HG03354 (cell line): ENCODE measurements at regions not wholly inside any gene's neighbourhood (a gene's known extent, or its start where the extent isn't known, plus 50 kb on each side); places are given as distances from the start of the nearest gene placed in this dataset.

Source experiments
- ATAC-seq: cut with Tn5 transposase; IDR thresholded peaks from one replicate; pipeline ENCODE4 v1.9.1; 2021; ENCODE audit warnings: mild to moderate bottlenecking; ENCODE audit not compliant: unreplicated experiment, poor library complexity, severe bottlenecking

DNA sequence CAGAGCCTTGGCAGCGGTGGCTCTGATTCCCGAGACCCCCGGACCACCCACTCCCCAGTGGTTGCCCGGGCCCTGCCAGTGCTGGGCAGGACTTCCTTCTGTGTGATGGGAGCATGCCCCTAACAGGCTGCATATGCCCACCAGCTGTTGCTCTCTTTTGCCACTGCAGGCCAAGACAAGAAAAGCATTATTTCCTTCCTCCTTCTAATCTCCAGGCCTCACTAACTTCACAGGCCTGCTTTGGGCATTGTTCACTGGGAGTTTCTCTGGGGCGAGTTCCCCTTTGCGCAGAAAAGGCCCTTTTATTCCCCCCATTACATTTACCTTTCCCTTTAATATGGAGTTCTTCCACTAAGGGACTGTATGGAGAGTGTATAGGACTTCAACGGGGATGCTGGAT is 249.1 kb upstream of the SIX2 start:
- ATAC-seq = no peak

DNA sequence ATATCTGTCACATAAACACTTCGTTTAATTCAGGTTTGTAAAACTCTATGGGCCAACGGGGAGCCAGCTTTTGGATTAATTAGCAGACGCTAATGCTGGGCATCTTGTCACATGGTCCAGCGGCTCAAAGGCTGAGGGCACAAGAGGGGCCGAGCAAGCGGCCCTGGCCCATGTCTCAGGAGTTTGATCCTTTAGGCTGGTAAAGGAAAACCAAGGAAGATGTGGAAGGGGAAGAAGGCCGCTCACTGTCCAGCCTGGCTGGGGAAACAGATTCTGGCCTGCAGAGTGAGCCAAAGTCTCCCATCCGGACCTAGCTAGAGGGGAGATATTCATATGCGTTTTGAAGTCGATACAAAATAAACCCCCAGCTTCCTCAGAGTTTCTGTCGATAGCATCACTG is 248.6 kb upstream of the SIX2 start:
- ATAC-seq = no peak

DNA sequence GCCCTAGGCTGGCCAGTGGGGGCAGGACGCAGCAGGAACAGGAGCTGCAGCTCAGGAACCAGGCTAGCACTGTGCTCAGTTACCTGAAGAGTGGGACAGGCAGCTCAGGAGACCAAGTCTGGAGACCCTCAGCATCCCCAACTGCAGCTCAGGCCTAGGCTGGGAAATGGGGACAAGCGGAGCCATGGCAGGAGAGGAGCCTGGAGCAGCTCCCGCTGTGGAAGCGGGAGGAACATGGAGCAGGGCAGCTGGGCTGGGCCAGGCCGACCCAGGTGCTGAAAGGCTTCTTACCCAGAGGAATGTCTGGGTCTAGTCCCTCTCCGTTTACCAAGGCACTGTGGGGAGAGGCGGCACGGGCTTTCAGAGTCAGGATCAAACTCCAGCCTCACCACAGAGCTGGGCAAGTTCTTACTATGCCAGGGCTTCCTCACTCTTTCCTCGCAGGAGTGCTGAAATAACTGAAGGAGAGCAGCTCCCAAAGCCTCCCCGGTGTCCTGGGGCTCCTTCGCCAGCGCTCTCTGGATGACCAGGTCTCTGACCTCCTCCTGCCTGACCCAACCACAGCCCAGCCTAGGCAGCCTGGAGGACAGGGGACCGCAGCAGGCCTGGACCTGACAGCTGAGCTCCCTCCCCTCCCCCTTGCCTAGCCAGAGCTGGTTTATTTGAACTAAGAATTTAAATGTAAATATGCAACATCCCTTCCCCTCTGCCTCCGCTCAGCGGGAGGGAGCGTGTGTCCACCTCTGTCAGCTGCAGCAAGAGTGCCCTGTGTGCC is 247.8 kb upstream of the SIX2 start:
- ATAC-seq = no peak

DNA sequence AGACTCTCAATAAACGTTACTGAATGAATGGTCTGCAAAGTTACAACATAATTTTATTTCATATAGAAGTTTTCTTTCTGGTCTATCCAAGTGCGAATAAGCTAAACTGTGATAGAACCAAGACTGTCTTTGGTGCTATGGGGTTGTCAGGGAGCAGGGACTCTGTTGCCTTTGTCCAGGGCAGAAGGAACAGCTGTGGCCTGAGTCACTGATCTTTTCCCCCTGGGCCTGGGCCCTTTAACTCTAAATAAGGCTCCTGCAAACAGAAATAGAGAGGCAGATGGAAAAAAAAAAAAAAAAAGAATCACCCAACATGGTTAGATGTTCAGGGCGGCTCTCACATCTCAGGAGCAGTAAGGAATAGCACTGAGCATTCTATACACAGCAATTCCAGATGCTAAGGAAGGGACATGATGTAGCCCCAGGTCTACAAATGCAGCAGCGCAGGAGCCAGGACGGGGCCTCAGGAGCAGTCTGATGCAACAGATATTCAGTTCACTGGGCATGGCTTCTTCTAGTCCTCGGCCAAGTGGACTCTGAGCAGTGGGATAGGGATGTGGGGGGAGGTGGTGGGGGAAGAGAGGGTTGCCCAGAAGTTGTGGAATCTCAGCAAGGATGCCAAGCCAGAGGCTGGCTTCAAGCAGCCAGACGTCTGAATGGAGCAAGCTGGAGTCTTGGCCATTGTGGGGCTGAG is 247.1 kb upstream of the SIX2 start:
- ATAC-seq = no peak

DNA sequence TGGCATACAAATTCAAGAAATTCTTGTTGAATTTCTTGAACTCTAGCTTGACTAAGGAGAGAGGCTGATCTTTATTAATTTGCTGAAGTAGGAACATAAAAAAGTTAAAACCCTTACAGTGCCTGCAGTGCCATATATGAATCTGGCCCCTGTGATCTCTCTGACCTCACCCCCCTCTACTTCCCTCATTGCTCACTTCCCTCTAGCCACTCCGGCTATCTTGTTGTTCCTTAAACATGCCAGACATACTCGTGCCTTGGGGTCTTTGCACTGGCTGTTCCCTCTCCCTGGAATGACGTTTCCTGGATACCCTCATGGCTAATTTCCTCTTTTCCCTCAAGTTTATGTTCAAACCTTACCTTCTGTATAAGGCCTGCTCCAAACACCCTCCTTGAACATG is 246.3 kb upstream of the SIX2 start:
- no peak for ATAC-seq

DNA sequence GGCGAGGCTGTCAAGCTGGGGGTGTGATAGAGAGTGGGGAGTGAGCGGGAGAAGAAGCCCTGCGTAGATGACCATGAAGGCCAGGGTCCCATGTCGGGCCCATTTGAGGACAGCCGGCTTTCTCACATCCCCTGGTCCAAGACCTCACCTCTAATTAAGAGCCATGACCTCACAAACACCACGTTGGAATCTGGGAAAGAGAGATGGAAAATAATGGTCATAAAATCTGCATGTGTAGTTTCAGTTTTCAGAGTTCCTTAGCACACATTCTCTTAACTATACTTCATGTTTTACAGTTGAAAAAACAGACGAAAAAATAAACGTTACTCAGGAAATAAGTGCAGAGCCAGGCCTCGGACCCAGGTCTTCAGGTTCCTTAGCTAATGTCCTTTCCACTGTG is 244.8 kb upstream of the SIX2 start:
- ATAC-seq = no peak

DNA sequence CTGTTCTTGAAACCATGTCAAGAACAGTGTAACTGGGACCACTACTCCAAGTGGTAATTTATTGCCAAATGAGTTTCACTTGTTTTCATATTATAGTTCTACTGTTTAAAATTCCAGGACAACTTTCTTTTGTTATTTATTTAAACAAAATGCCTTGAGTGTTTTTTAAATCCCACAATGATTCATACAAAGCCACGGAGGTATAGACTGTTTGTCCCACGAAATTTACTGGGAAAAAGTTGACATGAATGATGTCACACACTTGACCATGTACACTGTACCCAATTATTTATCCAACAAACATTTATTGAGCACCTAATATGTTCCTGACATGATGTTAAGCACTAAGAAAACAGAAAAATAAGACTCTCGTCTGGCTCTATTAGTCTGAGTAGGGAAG is 243.9 kb upstream of the SIX2 start:
- no peak for ATAC-seq

DNA sequence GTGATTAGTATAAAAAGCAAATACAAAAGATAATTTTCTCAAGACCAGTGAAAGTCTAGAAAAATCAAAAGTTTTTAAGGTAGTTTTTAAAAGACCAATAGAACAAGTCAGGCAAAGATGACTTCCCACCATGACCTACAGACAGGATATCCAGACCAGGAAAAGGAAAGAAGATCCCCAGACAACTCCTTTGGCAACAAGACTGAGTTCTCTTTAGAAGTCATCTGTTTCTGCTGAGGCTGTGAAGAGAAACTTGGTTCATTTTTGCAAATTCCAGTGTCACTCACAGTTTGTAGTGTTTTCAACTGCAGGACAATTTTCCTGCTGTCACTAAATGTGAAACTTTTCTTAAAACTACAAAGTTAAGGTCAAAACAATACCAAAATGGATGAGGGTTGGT is 240.9 kb upstream of the SIX2 start:
- ATAC-seq = no peak

DNA sequence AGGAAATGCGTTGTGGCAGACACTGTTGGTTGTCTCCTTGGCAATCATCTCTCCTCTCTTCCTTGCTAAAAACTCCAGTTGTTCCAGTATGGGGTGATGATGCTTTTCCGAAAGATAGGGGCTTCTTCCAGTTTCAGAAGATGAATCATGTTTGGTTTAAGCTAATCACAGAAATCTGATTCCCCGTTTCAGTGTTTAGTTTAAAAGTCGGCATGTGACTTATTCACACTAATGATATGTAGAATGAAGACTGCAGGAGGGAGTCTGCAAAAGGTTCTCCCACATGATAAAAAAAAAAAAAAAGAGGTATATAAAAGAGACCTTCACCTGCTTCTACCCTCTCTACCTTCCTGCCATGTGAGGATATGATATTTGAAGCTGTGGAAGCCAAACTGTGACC is 239.0 kb upstream of the SIX2 start:
- no peak for ATAC-seq

DNA sequence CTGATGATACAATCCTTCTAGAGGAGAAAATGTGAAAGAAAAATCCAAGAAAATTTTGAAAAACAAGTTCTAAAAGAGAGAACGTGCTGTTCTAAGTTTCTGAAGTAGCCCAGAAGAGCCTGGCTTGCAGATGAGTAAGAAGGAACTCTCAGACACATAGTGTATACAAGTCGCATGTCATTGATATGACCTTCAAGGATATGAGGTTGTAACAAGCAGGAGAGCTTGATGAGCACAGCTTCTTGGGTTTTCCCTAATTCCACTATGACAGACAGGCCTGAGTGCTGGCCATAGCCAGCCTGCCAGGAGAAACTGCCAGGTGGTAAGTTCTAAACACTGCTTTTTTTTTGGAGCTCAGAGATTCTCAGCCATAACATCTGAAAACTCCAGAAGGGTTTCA is 235.7 kb upstream of the SIX2 start:
- no peak for ATAC-seq

DNA sequence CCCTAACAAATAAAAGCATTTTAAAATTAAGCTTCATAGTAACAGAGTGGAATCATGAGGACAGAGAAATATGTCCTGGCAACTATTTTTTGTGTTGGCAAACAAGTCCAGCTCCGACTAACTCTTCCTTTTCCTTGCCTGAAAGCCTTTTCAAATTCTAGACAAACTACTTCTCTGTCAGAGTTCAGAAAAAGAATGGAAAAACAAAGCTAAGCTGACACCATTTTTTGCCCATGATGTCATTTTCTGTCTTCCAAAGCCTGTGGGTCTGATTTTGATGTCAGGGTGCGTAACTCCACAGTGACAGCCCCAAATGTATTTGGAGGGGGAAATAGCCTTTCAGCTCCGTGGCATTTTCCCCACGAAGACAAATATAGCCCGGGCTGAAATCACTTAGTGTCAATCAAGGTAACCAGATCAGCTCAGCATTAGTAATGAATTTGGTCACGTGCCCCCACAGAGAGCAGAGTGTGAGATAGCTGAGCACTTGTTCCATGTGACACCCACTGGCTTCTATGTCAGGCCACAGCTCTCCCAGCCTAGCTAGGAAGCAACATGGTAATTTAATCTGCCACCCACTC is 233.0 kb upstream of the SIX2 start:
- no peak for ATAC-seq

DNA sequence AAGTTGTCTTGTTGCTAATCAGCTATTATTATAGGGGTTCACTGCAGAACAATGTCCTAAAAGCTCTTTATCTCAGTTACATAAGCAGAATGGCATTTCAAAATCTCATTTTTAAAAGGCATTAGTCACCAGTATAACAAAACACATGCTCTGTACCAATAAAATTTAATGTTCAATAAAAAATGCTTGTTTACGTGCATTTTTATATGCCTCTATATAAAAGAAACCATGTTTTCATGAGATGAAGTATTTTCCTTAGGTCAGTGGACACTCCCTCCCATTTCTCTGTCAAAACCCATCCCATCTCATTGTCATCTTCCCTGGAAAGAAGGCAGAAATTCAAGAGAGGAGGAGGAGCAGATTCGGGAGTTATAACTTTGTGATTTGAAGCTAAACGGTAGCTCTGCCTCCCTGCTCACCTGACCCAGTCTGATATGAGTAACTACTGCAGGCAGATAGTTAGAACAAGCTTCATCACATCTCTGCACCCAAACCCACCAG is 231.9 kb upstream of the SIX2 start:
- no peak for ATAC-seq

DNA sequence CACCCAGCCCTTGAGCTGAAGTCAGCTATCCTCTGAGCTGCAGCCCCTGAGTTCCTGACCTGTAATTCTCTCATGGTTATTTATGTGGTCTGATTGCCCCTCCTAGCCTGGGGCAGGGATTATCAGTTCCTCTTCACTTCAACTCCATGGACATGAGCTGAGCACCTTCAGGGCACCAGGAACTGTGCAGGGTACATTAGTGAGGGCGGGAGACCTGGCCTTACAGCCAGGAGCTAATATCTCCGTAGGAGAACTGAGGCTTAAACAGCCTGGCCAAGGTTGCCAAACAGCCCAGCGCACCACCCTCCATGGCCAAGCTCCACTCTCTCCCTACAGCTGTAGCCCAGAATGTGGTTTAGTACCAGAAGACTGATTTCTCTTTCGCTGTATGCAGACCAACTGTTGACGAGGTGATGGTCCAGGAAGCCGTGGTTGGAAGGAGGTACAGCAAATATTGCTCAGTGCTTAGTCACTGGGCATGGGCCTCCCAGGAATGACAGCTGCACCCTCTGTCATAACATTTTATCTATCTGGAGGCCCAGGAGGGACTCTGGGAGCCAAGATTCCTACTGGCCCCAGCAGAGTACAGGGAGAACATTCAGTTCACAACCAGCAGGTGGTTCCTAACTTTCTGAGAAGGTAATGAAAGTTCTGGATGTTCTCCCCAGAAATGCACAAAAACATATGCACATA is 228.7 kb upstream of the SIX2 start:
- ATAC-seq = no peak

DNA sequence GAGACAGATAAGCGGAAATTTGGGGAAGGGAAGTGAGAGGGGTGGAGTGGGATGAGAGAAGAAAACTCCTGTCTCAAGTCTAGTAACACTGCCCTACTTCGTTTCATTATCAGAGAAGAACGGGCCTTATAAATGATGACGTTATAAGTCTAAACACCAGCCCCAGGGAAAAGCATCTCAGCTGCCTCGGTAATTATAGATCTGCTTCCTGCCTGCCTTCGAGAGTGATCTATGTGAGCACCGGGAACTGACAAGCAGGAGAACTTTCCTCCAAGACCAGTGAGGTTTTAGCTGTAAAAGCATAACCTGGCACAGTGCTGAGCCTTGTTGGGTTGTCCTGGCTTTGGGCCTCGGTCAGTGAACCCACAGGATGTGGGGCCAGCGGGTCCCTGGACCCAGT is 227.9 kb upstream of the SIX2 start:
- ATAC-seq = no peak

DNA sequence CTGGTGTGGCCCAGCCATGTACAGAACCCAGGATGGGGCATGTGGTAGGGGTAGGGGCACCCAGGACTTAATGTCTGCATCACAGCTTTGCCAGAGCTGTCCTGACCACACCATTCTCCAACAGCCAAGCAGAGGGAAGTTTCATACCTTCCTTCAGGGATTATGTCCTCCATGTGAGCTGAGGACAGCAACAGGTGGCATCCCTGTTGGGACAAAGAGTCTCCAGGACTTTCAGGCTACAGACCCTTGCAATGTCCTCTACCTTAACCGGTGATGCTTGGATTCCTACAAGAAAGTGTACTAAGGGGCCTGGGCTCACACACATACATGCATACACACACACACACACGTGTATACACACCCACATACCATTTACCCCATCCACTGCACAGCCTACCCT is 227.0 kb upstream of the SIX2 start:
- ATAC-seq = no peak

DNA sequence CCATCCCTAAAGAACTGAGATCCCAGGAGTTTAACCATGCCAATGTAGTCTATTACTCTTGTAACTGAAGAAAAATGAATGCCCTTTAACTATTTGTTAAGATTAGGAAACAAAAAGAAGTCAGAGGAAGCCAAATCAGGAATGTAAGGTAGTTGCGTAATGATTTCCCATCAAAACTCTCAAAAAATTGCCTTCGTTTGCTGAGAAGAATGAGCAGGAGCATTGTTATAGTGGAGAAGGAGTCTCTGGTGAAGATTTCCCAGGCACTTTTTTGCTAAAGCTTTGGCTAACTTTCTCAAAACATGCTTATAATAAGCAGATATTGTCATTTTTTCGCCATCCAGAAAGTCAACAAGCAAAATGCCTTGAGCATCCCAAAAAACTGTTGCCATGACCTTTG is 224.0 kb upstream of the SIX2 start:
- no peak for ATAC-seq

DNA sequence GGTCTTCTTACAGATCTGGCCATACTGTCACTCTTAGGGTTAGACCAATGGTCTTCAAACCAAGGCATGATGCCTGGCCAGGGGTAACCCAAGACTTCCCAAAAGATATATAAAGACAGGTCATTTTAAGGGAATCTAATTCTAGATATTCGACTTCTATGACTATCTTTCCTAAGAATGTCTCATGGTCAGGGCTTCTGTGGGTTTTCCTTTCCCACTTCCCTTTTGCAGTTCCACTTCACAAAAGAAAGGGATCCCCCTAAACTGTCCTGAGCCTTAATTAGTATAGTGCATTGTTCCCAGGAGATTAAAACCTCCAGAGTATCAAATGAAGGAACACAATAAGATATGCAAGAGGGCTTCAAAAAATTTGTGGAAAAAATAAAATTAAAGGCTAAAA is 223.6 kb upstream of the SIX2 start:
- ATAC-seq = no peak

DNA sequence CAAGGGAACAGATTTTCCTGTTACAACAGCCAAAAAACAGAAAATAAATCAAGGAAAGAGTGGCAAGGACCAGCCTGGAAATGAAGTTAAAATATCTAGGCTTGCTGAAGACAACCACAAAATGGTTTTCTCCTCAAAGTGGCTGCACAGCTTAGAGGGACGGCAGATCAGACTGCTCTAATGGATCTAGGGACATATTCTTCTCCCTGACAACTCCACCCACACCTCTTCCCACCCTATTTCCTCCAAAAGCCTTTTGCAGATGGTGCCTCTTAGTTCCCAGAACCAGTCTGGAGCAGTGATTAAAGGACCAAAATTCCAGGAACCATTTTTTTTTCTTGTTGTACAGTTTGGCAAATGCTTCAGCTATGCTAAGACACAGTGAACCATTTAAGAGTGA is 220.2 kb upstream of the SIX2 start:
- no peak for ATAC-seq

DNA sequence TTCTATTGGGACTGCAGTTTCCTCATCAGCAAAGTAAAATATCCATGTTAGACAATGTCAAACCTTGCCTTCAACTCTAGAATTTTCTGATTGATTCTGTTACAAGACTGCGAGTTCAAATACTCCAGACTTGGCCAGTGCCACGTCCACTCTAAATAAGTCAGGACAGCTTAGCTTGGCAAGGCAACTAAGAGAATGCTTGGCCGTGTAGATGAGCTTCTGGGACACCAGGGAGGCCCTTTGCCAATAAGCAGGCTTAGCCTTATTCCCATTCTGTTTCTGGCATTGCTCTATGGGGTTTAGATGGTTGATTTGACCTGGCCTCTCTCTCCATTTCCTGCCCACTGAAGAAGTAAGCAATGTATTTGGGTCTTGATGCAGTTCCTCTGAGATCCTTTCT is 218.1 kb upstream of the SIX2 start:
- no peak for ATAC-seq

DNA sequence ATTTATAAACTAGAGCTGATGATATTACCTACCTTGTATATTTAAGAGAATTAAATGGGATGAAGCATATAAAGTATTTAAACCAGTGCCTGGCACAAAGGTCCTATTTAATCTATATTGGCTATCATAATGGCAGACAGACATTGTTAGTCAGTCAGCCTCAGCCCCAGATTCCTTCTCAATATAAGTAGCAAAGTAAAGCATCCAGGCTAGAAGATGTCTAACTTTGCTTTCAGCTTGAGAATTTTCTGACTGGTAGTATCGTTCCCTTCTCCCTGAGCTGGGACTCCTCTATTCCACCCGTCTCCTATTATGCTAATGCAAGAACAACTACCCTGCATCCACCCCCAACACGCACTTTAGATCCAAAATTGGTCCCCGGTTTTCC is 215.7 kb upstream of the SIX2 start:
- ATAC-seq = no peak
